Medulla oblongata (tissue), 1 donor: ENCODE measurements at regions not wholly inside any gene's neighbourhood (a gene's known extent, or its start where the extent isn't known, plus 50 kb on each side); places are given as distances from the start of the nearest gene placed in this dataset.

Experiments
- DNase-seq: peaks from one replicate; pipeline ENCODE4 v3.0.0-alpha.2; 2015; ENCODE audit errors: extremely low spot score

DNA sequence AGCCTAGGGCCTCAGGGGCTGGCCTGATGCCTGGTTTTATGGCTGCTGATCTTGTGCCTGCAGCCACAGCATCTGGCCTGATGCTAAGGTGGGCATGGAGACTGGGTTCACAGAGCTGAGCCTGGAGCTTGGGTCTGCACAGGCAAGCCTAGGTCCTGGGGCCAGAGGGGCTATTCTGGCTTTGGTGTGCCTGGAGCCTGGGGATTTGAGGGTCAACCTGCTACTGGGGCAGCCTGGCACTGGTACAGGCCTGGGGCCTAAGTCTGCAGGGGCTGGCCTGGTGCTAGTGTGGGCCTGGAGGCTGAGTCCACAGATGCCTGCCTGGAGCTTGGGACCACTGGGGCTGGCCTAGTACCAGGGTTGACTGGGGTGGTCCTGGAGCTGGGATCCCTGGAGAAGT, 481.8 kb upstream of the GHITM start:
- no peak for DNase-seq

GRCh38 chr10:83663918-83664317, 475.4 kb upstream of the GHITM start:
- no peak for DNase-seq

DNA sequence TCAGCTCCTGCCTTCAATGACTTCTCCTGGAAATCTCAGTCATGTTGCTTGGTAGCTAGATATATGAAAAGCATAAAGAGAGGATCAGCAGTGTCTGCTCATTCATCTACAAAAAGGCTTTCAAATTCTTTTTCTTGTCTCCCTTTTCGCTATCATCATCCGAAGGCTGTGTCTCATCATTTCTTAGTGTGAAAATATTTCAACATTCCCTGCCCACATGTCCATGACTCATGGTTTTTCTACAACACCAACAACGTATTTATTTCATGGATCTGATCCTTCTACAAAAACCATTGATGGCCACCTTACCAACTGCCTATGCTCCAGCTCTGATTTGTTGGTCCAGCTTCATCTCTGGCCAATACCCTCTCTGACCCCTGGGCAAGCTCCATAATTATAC, 472.5 kb upstream of the GHITM start:
- no peak for DNase-seq

DNA sequence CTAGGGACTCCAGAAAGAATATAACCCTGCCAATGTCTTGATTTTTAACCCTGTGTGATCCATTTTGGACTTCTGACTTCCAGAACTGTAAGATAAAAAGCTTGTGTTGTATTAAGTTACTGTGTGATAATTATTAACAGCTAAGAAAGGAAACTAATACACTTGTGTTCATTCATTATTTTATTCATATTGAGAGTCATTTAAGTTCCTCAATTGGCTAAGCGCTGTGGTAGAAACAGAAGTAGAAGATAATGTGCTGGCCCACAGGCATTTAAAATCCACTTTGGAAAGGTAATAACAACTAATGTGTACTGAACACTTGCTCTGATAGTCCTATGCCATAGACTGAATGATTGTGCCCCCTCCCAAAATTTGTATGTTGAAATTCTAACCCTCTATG, 471.7 kb upstream of the GHITM start:
- DNase-seq = no peak

- no peak for DNase-seq
Measured at GRCh38 chr10:83673316-83673715, 466.0 kb upstream of the GHITM start.

DNA sequence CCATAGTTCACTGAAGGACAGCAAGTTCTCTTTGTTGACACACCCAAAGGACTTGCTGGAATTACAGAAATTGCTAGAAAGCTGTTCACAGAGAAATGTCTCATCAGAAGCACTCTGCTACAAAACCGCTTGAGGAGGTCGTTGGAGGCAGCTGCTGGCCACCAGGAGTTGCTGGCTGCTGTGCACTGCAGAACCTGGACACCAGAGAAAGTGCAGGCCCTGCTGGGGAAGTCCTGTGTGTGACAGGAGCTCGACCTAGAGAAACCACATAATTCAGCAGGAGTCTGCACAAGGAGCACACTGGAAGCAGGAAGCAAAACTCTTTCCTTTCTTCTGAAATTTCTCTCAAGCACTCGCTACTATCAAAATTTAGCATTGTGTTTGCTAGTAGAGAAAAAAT, 461.5 kb upstream of the GHITM start:
- no peak for DNase-seq

DNA sequence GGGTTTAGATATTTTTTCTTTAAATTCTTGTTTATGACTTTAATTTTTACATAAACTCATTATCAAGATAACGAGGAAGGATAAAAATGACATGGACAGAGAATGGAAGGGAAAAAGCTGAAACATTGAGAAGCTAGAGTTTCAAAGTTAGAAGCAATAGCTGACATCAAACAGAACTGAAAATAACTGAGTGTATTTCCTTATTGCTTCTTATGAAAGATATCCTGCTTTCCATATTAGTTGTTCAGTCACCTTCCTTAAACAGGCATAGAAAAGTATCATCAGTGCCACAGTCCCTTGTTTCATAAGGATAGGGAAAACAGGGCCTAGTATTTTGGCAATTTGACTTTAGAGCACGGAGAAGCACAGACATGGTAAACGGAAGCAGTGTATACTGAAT, 460.5 kb upstream of the GHITM start:
- DNase-seq = no peak

- no peak for DNase-seq
Measured at GRCh38 chr10:83680470-83680891, 458.8 kb upstream of the GHITM start.

- DNase-seq = no peak
Measured at GRCh38 chr10:83682414-83682813, 456.9 kb upstream of the GHITM start.

GRCh38 chr10:83685458-83685857, 453.9 kb upstream of the GHITM start:
- DNase-seq = no peak

- no peak for DNase-seq
Measured at GRCh38 chr10:83691791-83692596, 447.3 kb upstream of the GHITM start.

DNA sequence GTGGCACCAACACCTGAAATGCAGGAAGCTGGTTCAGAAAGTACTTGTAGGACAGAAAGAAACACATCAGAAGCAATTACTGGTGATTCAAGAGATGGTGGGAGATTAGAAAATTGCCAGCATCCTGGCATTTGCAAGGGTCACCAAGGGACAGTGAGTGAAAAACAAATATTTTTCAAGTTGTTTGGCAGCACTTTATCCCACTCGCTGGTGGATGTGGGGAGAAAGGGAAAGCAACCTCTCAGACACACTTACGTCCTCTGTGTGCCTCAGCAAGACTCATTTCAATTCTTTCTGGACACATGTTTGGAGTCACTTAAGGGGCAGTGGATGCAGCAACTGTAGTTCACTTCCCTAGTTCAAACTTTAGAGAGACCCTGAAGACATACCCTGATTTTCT, 440.4 kb upstream of the GHITM start:
- DNase-seq = no peak

DNA sequence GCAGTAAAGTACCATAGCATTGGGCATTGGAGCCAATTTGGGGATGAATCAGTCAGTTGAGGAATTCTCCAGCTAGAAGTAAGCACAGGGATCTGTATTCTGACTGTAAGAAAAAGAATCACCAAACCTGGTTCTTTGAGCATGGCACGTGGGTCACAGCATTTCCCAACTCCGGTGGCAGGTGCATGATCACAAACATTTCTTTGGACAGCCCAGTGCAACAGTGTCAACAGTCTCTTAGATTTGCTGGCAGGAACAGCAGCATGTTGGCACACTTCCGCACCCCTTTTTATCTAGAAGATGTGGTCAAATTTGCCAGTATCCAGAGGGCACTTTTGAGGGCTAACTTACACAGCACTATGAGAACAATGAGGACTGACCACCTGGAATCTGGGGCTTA, 437.5 kb upstream of the GHITM start:
- no peak for DNase-seq

GRCh38 chr10:83702731-83703130, 436.6 kb upstream of the GHITM start:
- DNase-seq = no peak

DNA sequence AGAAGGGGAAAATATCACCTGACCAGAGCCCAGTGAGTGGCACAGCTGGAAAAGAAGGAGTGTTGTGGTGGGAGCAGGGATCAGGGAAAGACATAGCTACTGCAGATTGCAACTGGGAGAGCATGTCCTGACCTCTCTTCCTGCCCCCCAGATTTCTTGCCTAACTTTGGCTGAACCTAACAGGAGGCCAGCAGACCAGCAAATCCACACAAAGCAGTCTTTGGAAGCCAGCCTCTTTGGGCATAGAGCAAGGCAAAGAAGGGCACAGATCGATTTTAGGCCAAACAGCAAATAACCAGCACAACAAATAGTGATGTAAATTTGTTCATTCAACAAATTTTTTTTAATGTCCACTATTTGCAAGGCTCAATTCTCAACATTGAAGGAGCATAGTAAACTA, 433.2 kb upstream of the GHITM start:
- no peak for DNase-seq

GRCh38 chr10:83706952-83707582, 432.2 kb upstream of the GHITM start:
- no peak for DNase-seq

- DNase-seq = no peak
Measured at GRCh38 chr10:83713423-83713822, 425.9 kb upstream of the GHITM start.

- no peak for DNase-seq
Measured at GRCh38 chr10:83723080-83723479, 416.2 kb upstream of the GHITM start.

GRCh38 chr10:83724471-83725241, 414.7 kb upstream of the GHITM start:
- no peak for DNase-seq

DNA sequence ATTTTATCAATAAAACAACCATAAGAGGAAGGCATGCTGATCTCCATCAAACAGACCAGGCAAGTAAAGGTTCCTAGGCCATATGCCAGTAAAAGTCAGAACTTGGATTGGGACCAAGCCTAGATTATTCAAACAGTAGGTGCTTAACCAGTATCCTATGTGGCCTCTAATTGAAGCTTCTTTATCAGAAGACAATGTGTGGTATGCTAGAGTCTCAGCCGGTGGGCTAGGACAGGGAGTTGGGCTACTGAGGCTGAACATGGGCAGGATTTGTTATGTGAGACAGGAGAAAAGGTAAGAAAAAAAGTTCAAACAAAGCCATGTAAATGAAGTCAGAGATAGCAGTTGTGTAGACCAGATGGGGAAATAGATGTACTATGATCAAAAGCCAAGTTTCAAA, 413.7 kb upstream of the GHITM start:
- no peak for DNase-seq

- no peak for DNase-seq
Measured at GRCh38 chr10:83734278-83734677, 405.0 kb upstream of the GHITM start.

- DNase-seq = no peak
Measured at GRCh38 chr10:83736008-83736407, 403.3 kb upstream of the GHITM start.

DNA sequence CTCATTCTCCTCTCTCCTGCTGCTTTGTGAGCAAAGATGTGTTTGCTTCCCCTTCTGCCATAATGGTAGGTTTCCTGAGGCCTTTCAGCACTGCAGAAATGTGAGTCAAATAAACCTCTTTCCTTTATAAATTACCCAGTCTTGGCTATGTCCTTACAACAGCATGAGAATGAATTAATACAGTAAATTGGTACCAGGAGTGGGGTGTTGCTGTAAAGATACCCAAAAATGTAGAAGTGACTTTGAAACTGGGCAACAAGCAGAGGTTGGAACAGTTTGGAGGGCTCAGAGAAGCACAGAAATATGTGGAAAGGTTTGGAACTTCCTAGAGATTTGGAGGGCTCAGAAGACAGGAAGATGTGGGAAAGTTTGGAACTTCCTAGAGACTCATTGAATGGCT, 388.7 kb upstream of the GHITM start:
- no peak for DNase-seq
